Sigmoid colon (tissue), 6 donors: ENCODE measurements at regions not wholly inside any gene's neighbourhood (a gene's known extent, or its start where the extent isn't known, plus 50 kb on each side); places are given as distances from the start of the nearest gene placed in this dataset.

Experiments
- DNase-seq: peaks from one replicate; pipeline ENCODE4 v3.0.0-alpha.2; 2019
- H3K27ac ChIP-seq, 4 donors: fragments of 200-600 bp; sonication (generic); one replicate each; pipeline ENCODE4 v1.5.1; 2016 to 2019; ENCODE audit warnings: mild to moderate bottlenecking in 1 of 4
- H3K27me3 ChIP-seq, 3 donors: fragments of 200-600 bp; sonication (generic); one replicate each; pipeline ENCODE4 v1.5.1; 2019; ENCODE audit warnings: mild to moderate bottlenecking in 1 of 3
- H3K36me3 ChIP-seq, 4 donors: fragments of 200-600 bp; sonication (generic); one replicate each; pipeline ENCODE4 v1.5.1; 2016 to 2019
- H3K4me1 ChIP-seq, 4 donors: fragments of 200-600 bp; sonication (generic); one replicate each; pipeline ENCODE4 v1.5.1; 2017 to 2019
- H3K4me3 ChIP-seq, 4 donors: fragments of 200-600 bp; sonication (generic); one replicate each; pipeline ENCODE4 v1.5.1; 2017 to 2019; ENCODE audit warnings: mild to moderate bottlenecking in 2 of 4, moderate library complexity in 1 of 4
- H3K9me3 ChIP-seq, 4 donors: fragments of 200-600 bp in 3 of 4; sonication (generic) in 3 of 4; one replicate each; pipeline versions ENCODE4 v1.5.1 to v1.6.1; 2013 to 2019
- EP300 ChIP-seq, 4 donors: sonication (generic); formaldehyde crosslinking; IDR thresholded peaks; one replicate each; pipeline ENCODE4 v1.6.1; 2017; ENCODE audit warnings: antibody characterized with exemption in 4 of 4
- POLR2A ChIP-seq, 2 donors: fragments of 450-650 bp; IDR thresholded peaks; one replicate each; pipeline ENCODE4 v1.6.1; 2016; ENCODE audit warnings: antibody characterized with exemption in 2 of 2, mild to moderate bottlenecking in 2 of 2, moderate library complexity in 2 of 2
- POLR2AphosphoS5 ChIP-seq, 4 donors: sonication (generic); formaldehyde crosslinking; IDR thresholded peaks; one replicate each; pipeline ENCODE4 v1.6.1; 2017; ENCODE audit warnings: antibody characterized with exemption in 4 of 4
- WGBS, 2 donors: extraction: QIAGEN DNeasy Blood & Tissue Kit; methylation state at CpG; one replicate each; pipeline ENCODE4 v1.1.7; 2013; 5-methylcytosine and 5-hydroxymethylcytosine counted together
- intact Hi-C: fragments of 100-400 bp; cut with DNase I; formaldehyde crosslinking; loops from one replicate; pipeline ENCODE4 v1.15.1; 2023
- small RNA-seq, 3 donors: library from RNA; depleted of rRNA; stranded (forward); fragments of <200 nt; gene quantifications; one replicate each; pipeline ENCODE3, GENCODE V24; 2016
- TF ChIP-seq, protein P1 (sequence below), 4 experiments: fragments of 450-650 bp in 3 of 4; fragments of 200-600 bp in 1 of 4; IDR thresholded peaks; one replicate each; pipeline ENCODE4 v1.5.1; 2016 to 2019; ENCODE audit warnings: antibody characterized with exemption in 4 of 4, mild to moderate bottlenecking in 3 of 4, moderate library complexity in 2 of 4
- donor health status: healthy with polysubstance abuse.
- donor health status: healthy.

- peak; percentile 96 for DNase-seq
- TF ChIP-seq EP300 (IDR thresholded peaks at IDR 0.05), result peak in 2 of 4 donors; percentile 52 to 64
- no peak for TF ChIP-seq POLR2A (IDR thresholded peaks at IDR 0.05)
- TF ChIP-seq, protein P1, sequence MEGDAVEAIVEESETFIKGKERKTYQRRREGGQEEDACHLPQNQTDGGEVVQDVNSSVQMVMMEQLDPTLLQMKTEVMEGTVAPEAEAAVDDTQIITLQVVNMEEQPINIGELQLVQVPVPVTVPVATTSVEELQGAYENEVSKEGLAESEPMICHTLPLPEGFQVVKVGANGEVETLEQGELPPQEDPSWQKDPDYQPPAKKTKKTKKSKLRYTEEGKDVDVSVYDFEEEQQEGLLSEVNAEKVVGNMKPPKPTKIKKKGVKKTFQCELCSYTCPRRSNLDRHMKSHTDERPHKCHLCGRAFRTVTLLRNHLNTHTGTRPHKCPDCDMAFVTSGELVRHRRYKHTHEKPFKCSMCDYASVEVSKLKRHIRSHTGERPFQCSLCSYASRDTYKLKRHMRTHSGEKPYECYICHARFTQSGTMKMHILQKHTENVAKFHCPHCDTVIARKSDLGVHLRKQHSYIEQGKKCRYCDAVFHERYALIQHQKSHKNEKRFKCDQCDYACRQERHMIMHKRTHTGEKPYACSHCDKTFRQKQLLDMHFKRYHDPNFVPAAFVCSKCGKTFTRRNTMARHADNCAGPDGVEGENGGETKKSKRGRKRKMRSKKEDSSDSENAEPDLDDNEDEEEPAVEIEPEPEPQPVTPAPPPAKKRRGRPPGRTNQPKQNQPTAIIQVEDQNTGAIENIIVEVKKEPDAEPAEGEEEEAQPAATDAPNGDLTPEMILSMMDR (IDR thresholded peaks at IDR 0.05), result no peak
- TF ChIP-seq POLR2AphosphoS5 (IDR thresholded peaks at IDR 0.05), result peak; percentile 72 to 90 (median 84)
- 73 to 83% methylated on average over 16 of the region's 16 CpGs for WGBS, 2 donors
- Histone ChIP-seq H3K9me3 (no peaks in the 10 kb centered on the region), H3K36me3 (no peaks in the 10 kb centered on the region), H3K4me1 (peaks cover 0 to 60% (median 47%) of the 10 kb centered on the region in 4 donors), H3K4me3 (no peak overlapping the region), H3K27ac (peak overlapping the region; percentile 64 to 77 (median 72)), H3K27me3 (no peaks in the 10 kb centered on the region)
- intact Hi-C loops, result loop anchor here (2.0 to 10.0 kb wide), 2 partner anchors 42 to 78 kb away; no protein-coding TSS in a partner anchor
These were observed 289.7 kb downstream of the DYSF start for GRCh38 chr2:71742953-71743601.

DNA sequence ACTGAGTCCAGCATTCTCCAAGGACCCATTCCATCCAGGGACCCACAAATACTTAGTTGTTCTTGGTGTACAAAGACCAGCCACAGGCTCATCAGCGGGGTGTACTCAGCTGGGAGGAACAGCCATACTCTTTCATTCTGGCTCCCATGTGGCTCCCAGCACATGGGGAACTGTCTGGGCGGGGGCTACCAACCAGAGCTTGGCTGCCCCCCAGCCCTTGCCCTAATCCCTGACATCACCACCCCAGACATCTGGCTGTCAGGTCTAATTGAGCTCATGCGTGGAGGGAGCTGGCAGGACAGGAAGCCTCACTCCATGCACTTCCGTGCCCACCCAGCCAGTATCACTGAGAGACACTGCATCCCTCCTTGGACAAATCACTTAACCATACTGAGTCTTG, 283.6 kb downstream of the DYSF start:
- Histone ChIP-seq H3K4me3 (no peak overlapping the region), H3K36me3 (no peaks in the 10 kb centered on the region), H3K27me3 (no peaks in the 10 kb centered on the region), H3K9me3 (no peaks in the 10 kb centered on the region), H3K27ac (no peak overlapping the region), H3K4me1 (peaks cover 0 to 3% (median 0%) of the 10 kb centered on the region in 4 donors)
- TF ChIP-seq POLR2AphosphoS5 (IDR thresholded peaks at IDR 0.05), result no peak
- TF ChIP-seq POLR2A (IDR thresholded peaks at IDR 0.05), result no peak
- TF ChIP-seq EP300 (IDR thresholded peaks at IDR 0.05), result no peak
- TF ChIP-seq, protein P1 (IDR thresholded peaks at IDR 0.05), result no peak
- 82 to 91% methylated on average over 4 of the region's 4 CpGs for WGBS, 2 donors
- intact Hi-C loops, result no loop called here
- no peak for DNase-seq

DNA sequence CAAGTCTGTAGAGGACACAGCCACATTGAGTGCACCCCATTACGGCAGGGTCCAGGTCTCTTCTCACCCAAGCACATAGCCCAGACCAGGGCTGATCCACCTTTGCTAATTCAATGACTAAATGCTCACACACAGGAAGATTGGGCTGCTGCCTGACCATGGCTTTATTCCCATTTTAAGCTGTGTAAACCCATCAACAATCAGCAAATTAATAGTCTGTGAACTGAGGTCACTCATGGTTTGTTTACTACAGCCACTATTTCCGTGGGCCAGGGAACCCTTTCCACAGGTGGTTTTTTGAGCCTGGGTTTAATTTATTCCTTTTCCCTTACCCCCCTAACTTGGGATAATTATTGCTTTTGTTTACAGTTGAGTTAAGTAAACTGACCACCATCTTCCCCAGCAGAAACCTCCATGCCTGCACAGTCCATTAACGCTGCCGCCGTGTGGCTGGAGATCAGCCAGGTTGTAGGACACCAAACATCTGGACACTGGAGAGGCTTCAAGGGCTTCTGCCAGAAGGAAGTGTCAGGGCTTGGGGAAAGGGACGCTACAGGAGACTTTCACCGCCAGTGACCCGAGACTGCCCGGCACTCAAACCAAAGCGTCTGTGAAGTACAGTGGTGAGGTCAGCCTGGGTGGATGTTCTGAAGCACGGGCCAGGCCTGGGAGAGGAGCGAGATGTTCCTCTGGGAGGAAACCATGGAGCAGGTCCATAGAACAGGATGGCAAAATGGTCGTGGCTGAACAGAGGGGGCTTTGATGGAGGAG, 282.9 kb downstream of the DYSF start:
- TF ChIP-seq POLR2AphosphoS5 (IDR thresholded peaks at IDR 0.05) (peak in 2 of 4 donors; percentile 15 to 44), EP300 (IDR thresholded peaks at IDR 0.05) (no peak)
- no peak overlapping the region for H3K27ac ChIP-seq
- H3K4me3 ChIP-seq, result no peak overlapping the region
- H3K36me3 ChIP-seq, result no peaks in the 10 kb centered on the region
- DNase-seq, result peak; percentile 69
- no peaks in the 10 kb centered on the region for H3K4me1 ChIP-seq
- WGBS, 2 donors, result 74 to 76% methylated on average over 13 of the region's 13 CpGs
- no peaks in the 10 kb centered on the region for H3K9me3 ChIP-seq
- no peaks in the 10 kb centered on the region for H3K27me3 ChIP-seq
- intact Hi-C loops, result no loop called here

Small RNA genes lying in the stretch of these regions (small RNA-seq; reads per million reads assigned to genes)
- 0 to 0.30 (median 0) reads per million in 3 donors for gene RPS20P10
